D721Med (cell line): ENCODE measurements at regions not wholly inside any gene's neighbourhood (a gene's known extent, or its start where the extent isn't known, plus 50 kb on each side); places are given as distances from the start of the nearest gene placed in this dataset.

Experiments
- DNase-seq: peaks from one replicate; pipeline ENCODE4 v3.0.0; 2011; ENCODE audit warnings: low spot score; ENCODE audit not compliant: insufficient read length
- FAIRE-seq: peaks from 2 replicates; lab custom pipeline; 2011; peaks lifted over from hg19 to GRCh38; lab: Jason Lieb, UNC
- TF ChIP-seq, protein P1 (sequence below): IDR thresholded peaks from 2 replicates; pipeline ENCODE4 v1.5.1; 2012; ENCODE audit warnings: mild to moderate bottlenecking, control low read depth; ENCODE audit not compliant: insufficient read depth; ENCODE audit errors: missing control alignments

DNA sequence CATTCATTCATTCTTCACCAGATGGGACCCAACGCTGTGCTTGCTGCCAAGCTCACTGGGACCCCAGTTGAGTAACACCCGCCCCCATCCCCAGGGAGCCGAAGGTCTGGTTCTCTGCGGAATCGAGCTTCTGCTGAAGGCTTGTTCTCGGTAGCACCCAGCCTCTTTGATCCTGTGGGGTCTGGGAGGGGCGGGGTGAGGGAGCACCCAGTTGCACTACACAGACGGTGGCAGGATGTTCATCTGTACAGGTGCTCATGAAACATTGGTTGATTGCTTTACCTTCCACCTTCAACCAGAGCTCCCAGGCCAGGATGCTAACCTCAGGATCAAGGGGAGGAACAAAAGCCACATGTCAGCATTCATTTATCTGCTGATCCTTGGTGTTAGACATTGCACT lies 77.7 kb upstream of the RGMA start:
- no peak for FAIRE-seq
- no peak for DNase-seq
- TF ChIP-seq, protein P1, sequence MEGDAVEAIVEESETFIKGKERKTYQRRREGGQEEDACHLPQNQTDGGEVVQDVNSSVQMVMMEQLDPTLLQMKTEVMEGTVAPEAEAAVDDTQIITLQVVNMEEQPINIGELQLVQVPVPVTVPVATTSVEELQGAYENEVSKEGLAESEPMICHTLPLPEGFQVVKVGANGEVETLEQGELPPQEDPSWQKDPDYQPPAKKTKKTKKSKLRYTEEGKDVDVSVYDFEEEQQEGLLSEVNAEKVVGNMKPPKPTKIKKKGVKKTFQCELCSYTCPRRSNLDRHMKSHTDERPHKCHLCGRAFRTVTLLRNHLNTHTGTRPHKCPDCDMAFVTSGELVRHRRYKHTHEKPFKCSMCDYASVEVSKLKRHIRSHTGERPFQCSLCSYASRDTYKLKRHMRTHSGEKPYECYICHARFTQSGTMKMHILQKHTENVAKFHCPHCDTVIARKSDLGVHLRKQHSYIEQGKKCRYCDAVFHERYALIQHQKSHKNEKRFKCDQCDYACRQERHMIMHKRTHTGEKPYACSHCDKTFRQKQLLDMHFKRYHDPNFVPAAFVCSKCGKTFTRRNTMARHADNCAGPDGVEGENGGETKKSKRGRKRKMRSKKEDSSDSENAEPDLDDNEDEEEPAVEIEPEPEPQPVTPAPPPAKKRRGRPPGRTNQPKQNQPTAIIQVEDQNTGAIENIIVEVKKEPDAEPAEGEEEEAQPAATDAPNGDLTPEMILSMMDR: no peak

DNA sequence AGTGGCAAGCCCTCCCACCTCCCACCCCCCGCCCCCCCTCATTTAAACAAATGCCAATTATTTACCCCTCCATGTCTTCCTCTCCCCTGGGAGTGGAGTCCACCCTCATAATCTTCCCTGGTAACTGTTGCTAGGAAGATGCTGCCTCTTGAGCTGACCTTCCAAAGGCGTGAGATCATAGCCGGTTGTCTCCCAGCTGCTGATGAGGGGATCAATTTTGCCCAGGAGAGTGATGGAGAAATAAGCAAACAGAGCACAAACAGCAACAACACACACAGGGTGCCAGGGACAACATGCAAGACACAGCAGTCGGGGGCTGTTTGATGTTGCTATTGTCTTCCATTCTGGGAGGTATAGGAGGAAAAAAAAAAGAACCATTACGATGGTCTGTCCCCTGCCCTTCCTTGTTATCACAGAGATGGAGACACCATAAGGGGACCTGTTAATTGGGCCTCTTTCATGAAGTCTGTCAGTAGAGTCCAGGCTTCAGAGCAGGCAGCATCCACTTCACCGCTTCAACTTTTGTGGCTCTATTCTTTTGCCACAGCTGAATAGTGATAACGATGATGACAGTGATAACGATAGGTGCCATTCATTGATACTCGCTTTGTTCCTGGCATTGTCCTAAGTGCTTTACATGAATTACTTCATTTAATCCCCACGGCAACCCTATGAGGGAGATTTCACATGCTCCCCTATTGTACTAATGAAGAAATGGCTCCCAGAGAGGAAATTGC lies 76.9 kb upstream of the RGMA start:
- no peak for FAIRE-seq
- no peak for DNase-seq
- TF ChIP-seq, protein P1: no peak

DNA sequence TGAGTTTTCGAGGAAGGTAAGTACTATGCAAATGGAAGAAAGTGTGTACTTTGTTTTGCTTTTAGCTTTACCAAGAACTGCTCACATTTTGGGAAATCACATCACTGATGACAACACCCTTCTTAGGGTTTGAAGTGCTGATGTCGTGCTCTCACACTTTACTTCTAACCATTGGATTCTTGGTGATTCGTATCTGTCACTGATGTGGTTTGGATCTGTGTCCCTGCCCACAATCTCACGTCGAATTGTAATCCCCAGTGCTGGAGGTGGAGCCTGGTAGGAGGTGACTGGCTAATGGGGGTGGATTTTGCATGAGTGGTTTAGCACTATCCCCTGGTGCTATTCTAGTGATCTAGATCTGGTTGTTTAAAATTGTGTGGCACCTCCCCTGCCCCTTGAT lies 75.4 kb upstream of the RGMA start:
- FAIRE-seq: no peak

DNA sequence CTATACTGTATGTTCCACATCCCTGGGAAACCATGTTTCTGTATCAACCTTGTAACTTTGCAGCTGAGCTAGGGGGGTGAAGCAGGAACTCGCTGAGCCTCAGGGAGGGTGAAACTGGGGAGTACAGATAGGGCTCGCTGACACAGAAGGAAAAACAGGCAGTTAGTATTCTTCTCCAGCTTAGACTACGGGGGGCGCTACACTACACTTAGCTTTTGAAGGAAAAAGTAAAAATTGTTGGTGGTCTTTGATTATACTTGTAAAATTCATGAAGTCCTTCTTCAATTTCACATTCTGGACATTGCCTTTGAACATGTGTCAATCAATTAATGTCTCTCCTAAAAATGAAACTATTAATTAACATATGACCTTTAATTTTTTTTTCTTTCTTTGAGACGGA lies 73.5 kb upstream of the RGMA start:
- FAIRE-seq: no peak
- TF ChIP-seq, protein P1: no peak
- no peak for DNase-seq

More for the DNA sequence above, 75.4 kb upstream of the RGMA start:
- TF ChIP-seq, protein P1: no peak
- DNase-seq: no peak

DNA sequence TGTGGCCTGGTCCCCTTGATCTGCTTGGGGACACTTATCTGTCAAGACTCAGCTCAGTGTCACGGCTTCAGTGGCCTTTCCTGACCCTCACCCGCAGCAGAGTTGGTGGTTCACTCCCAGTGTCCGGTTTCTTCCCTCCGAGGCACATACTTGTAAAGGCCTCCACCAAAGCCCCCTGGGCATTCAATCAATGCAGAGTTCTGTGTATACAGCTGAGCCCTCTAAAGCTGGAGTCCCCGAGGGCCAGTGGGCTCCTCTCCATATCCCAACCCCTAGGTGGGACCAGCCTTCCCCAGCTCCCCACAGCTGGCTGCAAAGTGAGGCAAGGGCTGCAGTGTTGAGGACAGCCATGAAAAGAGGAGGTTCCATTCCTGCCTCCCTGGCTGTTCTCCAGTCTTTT lies 70.9 kb upstream of the RGMA start:
- TF ChIP-seq, protein P1: no peak
- FAIRE-seq: no peak

DNA sequence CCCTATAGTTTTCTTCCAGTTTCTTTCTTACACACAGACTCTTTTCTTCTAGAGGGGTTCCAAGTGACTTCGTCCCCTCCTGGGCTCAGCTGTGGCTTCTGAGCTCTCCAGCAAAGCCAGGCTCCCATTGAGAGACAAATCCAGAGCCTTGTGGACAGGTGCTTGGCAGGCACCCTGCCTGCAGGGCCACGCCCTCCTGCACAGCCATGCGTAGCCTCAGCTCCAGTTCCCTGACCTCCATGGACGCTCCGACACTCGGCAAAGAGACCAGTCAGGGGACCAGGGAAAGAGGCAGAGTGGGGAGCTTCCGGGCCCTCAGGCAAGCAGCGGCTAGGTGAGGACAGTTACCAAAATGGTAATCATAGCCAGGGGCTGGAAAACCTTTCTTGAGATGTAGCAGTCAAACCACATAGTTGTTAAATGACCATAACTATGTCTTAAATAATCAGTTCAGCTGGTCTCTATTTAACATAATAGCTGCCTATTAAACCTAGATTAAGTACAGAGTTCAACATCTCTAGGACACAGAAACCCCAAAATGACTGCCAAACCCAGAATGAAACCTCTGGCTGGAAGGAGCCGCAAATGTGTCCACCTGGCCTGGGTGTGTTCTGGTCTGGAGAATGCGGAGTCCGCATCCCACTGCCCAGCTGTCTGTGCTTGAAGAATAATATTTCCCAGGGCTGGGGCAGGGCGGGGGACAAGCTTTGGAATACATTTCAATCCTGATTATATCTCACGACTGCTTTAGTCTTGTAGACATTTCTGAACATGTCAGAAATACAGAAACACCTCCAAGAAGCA lies 69.3 kb upstream of the RGMA start:
- TF ChIP-seq, protein P1: no peak
- DNase-seq: no peak
- no peak for FAIRE-seq

More for the DNA sequence above, 70.9 kb upstream of the RGMA start:
- DNase-seq: no peak

DNA sequence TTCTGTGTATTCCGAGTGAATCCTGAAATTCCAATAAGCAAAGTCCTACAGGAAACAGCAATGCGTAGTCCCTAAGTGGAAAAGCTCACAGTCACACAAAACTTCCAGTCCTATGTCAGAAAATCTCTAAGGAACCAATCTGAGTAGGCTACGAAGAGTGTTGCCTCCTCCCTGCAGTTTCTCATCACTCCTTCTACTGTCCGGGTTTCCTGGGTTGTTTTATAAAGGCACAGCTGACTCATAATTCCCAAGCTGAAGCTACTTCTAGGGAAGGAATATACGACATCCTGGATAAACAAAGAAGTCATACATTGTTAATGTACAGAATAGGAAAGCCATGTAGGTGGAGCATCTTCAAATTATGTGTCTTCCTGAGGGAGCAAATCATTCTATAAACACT lies 65.7 kb upstream of the RGMA start:
- no peak for DNase-seq
- no peak for FAIRE-seq
- TF ChIP-seq, protein P1: no peak
